Osteocyte (in vitro differentiated cells): ENCODE measurements at regions not wholly inside any gene's neighbourhood (a gene's known extent, or its start where the extent isn't known, plus 50 kb on each side); places are given as distances from the start of the nearest gene placed in this dataset.

Experiments
- DNase-seq: peaks from one replicate; pipeline ENCODE4 v3.0.0; 2021; ENCODE audit warnings: mixed read lengths; ENCODE audit not compliant: unreplicated experiment; ENCODE audit errors: extremely low spot score
- H3K27ac Mint-ChIP-seq: one replicate; pipeline ENCODE4 v1.8.0; 2021; ENCODE audit warnings: mild to moderate bottlenecking, mixed read lengths; ENCODE audit not compliant: unreplicated experiment
- H3K27me3 Mint-ChIP-seq: one replicate; pipeline ENCODE4 v1.8.0; 2021; ENCODE audit warnings: mixed read lengths; ENCODE audit not compliant: unreplicated experiment
- H3K36me3 Mint-ChIP-seq: one replicate; pipeline ENCODE4 v1.8.0; 2021; ENCODE audit warnings: mixed read lengths; ENCODE audit not compliant: unreplicated experiment
- H3K4me1 Mint-ChIP-seq: one replicate; pipeline ENCODE4 v1.8.0; 2021; ENCODE audit warnings: mixed read lengths; ENCODE audit not compliant: unreplicated experiment
- H3K4me3 Mint-ChIP-seq: one replicate; pipeline ENCODE4 v1.8.0; 2021; ENCODE audit warnings: mild to moderate bottlenecking, moderate library complexity, mixed read lengths; ENCODE audit not compliant: unreplicated experiment
- H3K9me3 Mint-ChIP-seq: one replicate; pipeline ENCODE4 v1.8.0; 2021; ENCODE audit warnings: mixed read lengths; ENCODE audit not compliant: unreplicated experiment
- CTCF ChIP-seq: fragments of 200-600 bp; sonication (generic); IDR thresholded peaks from 2 replicates; pipeline ENCODE4 v1.5.0; 2021; ENCODE audit warnings: antibody characterized with exemption, mild to moderate bottlenecking, moderate library complexity

GRCh38 chr12:124631681-124632256 lies 64.4 kb upstream of the NCOR2 start:
- Mint-ChIP-seq H3K27me3 (no peaks in the 10 kb centered on the region), H3K27ac (no peak overlapping the region)

GRCh38 chr12:124630791-124631313 lies 63.4 kb upstream of the NCOR2 start:
- Mint-ChIP-seq H3K27ac (no peak overlapping the region), H3K27me3 (no peaks in the 10 kb centered on the region), H3K4me3 (no peak overlapping the region), H3K36me3 (no peaks in the 10 kb centered on the region), H3K9me3 (peaks cover 2% of the 10 kb centered on the region), H3K4me1 (peaks cover 45% of the 10 kb centered on the region)
- TF ChIP-seq CTCF, result no peak
- no peak for DNase-seq

More at GRCh38 chr12:124631681-124632256, 64.4 kb upstream of the NCOR2 start:
- Mint-ChIP-seq H3K9me3 (peaks cover 5% of the 10 kb centered on the region), H3K4me3 (no peak overlapping the region), H3K4me1 (peaks cover 45% of the 10 kb centered on the region), H3K36me3 (no peaks in the 10 kb centered on the region)
- no peak for TF ChIP-seq CTCF
- no peak for DNase-seq

- no peaks in the 10 kb centered on the region for H3K9me3 Mint-ChIP-seq
- no peak overlapping the region for H3K27ac Mint-ChIP-seq
- no peaks in the 10 kb centered on the region for H3K36me3 Mint-ChIP-seq
- no peaks in the 10 kb centered on the region for H3K27me3 Mint-ChIP-seq
- no peak for TF ChIP-seq CTCF
- peaks cover 50% of the 10 kb centered on the region for H3K4me1 Mint-ChIP-seq
- no peak overlapping the region for H3K4me3 Mint-ChIP-seq
- DNase-seq, result no peak
Measured at GRCh38 chr12:124629789-124630480, 62.5 kb upstream of the NCOR2 start.

- H3K27me3 Mint-ChIP-seq, result no peaks in the 10 kb centered on the region
- no peaks in the 10 kb centered on the region for H3K36me3 Mint-ChIP-seq
- H3K27ac Mint-ChIP-seq, result no peak overlapping the region
- no peak overlapping the region for H3K4me3 Mint-ChIP-seq
- H3K4me1 Mint-ChIP-seq, result peaks cover 50% of the 10 kb centered on the region
- no peak for TF ChIP-seq CTCF
- no peak for DNase-seq
- no peaks in the 10 kb centered on the region for H3K9me3 Mint-ChIP-seq
Measured at GRCh38 chr12:124629117-124629516, 61.7 kb upstream of the NCOR2 start.

- Mint-ChIP-seq H3K27ac (no peak overlapping the region), H3K4me3 (no peak overlapping the region)
Measured at GRCh38 chr12:124627956-124628355, 60.5 kb upstream of the NCOR2 start.

More at GRCh38 chr12:124627956-124628355, 60.5 kb upstream of the NCOR2 start:
- H3K27me3 Mint-ChIP-seq, result no peaks in the 10 kb centered on the region
- DNase-seq, result no peak
- peaks cover 39% of the 10 kb centered on the region for H3K4me1 Mint-ChIP-seq
- TF ChIP-seq CTCF, result no peak
- H3K9me3 Mint-ChIP-seq, result peaks cover 4% of the 10 kb centered on the region
- H3K36me3 Mint-ChIP-seq, result no peaks in the 10 kb centered on the region
